Sigmoid colon (tissue), 6 donors: ENCODE measurements at regions not wholly inside any gene's neighbourhood (a gene's known extent, or its start where the extent isn't known, plus 50 kb on each side); places are given as distances from the start of the nearest gene placed in this dataset.

Experiments
- DNase-seq: peaks from one replicate; pipeline ENCODE4 v3.0.0-alpha.2; 2019
- H3K27ac ChIP-seq, 4 donors: fragments of 200-600 bp; sonication (generic); one replicate each; pipeline ENCODE4 v1.5.1; 2016 to 2019; ENCODE audit warnings: mild to moderate bottlenecking in 1 of 4
- H3K27me3 ChIP-seq, 3 donors: fragments of 200-600 bp; sonication (generic); one replicate each; pipeline ENCODE4 v1.5.1; 2019; ENCODE audit warnings: mild to moderate bottlenecking in 1 of 3
- H3K36me3 ChIP-seq, 4 donors: fragments of 200-600 bp; sonication (generic); one replicate each; pipeline ENCODE4 v1.5.1; 2016 to 2019
- H3K4me1 ChIP-seq, 4 donors: fragments of 200-600 bp; sonication (generic); one replicate each; pipeline ENCODE4 v1.5.1; 2017 to 2019
- H3K4me3 ChIP-seq, 4 donors: fragments of 200-600 bp; sonication (generic); one replicate each; pipeline ENCODE4 v1.5.1; 2017 to 2019; ENCODE audit warnings: mild to moderate bottlenecking in 2 of 4, moderate library complexity in 1 of 4
- H3K9me3 ChIP-seq, 4 donors: fragments of 200-600 bp in 3 of 4; sonication (generic) in 3 of 4; one replicate each; pipeline versions ENCODE4 v1.5.1 to v1.6.1; 2013 to 2019
- EP300 ChIP-seq, 4 donors: sonication (generic); formaldehyde crosslinking; IDR thresholded peaks; one replicate each; pipeline ENCODE4 v1.6.1; 2017; ENCODE audit warnings: antibody characterized with exemption in 4 of 4
- POLR2A ChIP-seq, 2 donors: fragments of 450-650 bp; IDR thresholded peaks; one replicate each; pipeline ENCODE4 v1.6.1; 2016; ENCODE audit warnings: antibody characterized with exemption in 2 of 2, mild to moderate bottlenecking in 2 of 2, moderate library complexity in 2 of 2
- POLR2AphosphoS5 ChIP-seq, 4 donors: sonication (generic); formaldehyde crosslinking; IDR thresholded peaks; one replicate each; pipeline ENCODE4 v1.6.1; 2017; ENCODE audit warnings: antibody characterized with exemption in 4 of 4
- WGBS, 2 donors: extraction: QIAGEN DNeasy Blood & Tissue Kit; methylation state at CpG; one replicate each; pipeline ENCODE4 v1.1.7; 2013; 5-methylcytosine and 5-hydroxymethylcytosine counted together
- intact Hi-C: fragments of 100-400 bp; cut with DNase I; formaldehyde crosslinking; loops from one replicate; pipeline ENCODE4 v1.15.1; 2023
- TF ChIP-seq, protein P1 (sequence below), 4 experiments: fragments of 450-650 bp in 3 of 4; fragments of 200-600 bp in 1 of 4; IDR thresholded peaks; one replicate each; pipeline ENCODE4 v1.5.1; 2016 to 2019; ENCODE audit warnings: antibody characterized with exemption in 4 of 4, mild to moderate bottlenecking in 3 of 4, moderate library complexity in 2 of 4
- donor health status: healthy with polysubstance abuse.
- donor health status: healthy.

DNA sequence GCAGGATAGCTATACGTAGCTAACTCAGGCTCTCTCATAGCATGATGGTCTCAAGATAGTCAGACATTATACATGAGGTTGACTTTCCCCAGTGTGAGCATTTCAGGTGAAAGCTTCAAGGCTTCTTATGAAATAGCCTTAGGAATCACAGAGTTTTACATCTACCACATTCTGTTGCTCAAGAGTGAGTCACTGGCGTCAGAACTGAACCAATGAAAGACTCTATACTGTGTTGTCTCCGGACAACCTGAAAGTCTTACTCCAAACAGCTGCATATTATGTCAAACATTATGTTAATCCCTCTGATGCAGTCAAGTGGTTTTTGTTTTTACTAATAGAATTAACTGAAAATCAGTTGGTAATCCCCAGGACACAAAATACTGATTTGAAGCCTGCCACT, 79.8 kb upstream of the TRDN start:
- H3K9me3 ChIP-seq: no peaks in the 10 kb centered on the region
- DNase-seq: no peak
- H3K4me1 ChIP-seq: no peaks in the 10 kb centered on the region
- no peak for TF ChIP-seq POLR2AphosphoS5 (IDR thresholded peaks at IDR 0.05)
- no peak for TF ChIP-seq POLR2A (IDR thresholded peaks at IDR 0.05)
- TF ChIP-seq, protein P1, sequence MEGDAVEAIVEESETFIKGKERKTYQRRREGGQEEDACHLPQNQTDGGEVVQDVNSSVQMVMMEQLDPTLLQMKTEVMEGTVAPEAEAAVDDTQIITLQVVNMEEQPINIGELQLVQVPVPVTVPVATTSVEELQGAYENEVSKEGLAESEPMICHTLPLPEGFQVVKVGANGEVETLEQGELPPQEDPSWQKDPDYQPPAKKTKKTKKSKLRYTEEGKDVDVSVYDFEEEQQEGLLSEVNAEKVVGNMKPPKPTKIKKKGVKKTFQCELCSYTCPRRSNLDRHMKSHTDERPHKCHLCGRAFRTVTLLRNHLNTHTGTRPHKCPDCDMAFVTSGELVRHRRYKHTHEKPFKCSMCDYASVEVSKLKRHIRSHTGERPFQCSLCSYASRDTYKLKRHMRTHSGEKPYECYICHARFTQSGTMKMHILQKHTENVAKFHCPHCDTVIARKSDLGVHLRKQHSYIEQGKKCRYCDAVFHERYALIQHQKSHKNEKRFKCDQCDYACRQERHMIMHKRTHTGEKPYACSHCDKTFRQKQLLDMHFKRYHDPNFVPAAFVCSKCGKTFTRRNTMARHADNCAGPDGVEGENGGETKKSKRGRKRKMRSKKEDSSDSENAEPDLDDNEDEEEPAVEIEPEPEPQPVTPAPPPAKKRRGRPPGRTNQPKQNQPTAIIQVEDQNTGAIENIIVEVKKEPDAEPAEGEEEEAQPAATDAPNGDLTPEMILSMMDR (IDR thresholded peaks at IDR 0.05): no peak
- no peak for TF ChIP-seq EP300 (IDR thresholded peaks at IDR 0.05)
- H3K36me3 ChIP-seq: no peaks in the 10 kb centered on the region
- intact Hi-C loops: no loop called here
- 72 to 84% methylated on average over 3 of the region's 3 CpGs for WGBS, 2 donors
- no peaks in the 10 kb centered on the region for H3K27me3 ChIP-seq
- H3K27ac ChIP-seq: no peak overlapping the region
- no peak overlapping the region for H3K4me3 ChIP-seq

DNA sequence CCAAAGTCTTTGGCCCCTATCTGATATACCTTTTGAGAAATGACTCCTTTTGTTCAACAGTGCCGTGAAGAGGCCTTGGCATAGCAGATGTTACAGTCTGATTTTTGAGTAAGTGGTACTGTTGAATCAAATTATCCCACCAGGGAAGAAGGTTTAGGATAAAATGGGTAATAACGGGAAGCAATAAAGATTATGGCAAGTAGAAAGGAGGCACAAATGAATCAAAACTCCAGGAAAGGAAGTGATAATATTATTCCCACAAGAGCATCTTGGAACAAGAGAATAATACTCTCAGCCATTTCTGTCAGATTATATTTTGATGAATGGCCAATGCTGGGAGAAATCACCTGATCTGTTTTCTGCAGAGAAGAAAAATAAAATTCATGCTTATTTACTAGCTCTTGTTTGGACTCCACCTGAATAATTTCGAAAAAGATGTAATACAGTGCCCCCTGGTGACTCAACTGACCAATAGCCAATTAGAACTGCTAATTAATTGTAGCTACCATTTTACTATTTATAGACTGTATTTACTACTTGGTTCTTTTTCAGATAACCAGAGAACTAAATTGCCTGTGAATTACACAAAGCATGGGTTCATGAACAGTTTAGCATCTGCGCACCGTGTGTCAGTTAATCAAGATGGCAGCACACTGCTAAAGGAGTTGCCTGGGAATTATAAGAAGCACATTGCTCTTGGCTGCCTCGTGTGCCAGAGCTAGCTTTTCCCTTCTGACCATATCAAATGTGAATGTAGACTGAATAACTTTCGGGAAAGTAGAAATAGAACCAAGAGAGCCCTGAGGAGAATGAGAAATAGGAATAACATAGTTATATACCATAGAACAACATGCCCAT, 78.5 kb upstream of the TRDN start:
- H3K36me3 ChIP-seq: no peaks in the 10 kb centered on the region
- whole genome bisulfite sequencing, 2 donors: 51 to 67% methylated on average over 7 of the region's 7 CpGs
- no peak overlapping the region for H3K27ac ChIP-seq

DNA sequence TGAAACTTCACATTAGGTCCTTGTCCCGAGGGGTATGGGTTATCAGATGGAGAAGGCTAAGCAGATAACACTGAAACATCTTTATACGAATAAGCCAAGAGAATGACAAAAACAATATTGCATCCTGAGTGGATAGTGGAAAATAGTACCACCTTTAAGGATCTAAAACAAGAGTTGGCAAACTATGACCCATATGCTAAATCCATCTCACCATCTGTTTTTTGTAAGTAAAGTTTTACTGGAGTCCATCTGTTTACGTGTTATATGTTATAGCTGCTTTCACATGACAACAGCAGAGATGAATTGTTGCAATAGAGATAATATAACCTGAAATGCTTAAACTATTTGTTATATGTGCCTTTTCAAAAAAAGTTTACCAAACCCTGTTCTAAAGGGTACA, 76.1 kb upstream of the TRDN start:
- TF ChIP-seq POLR2AphosphoS5 (IDR thresholded peaks at IDR 0.05) (no peak), POLR2A (IDR thresholded peaks at IDR 0.05) (no peak), EP300 (IDR thresholded peaks at IDR 0.05) (no peak)
- DNase-seq: no peak
- Histone ChIP-seq H3K27ac (no peak overlapping the region), H3K4me1 (no peaks in the 10 kb centered on the region), H3K27me3 (no peaks in the 10 kb centered on the region), H3K4me3 (no peak overlapping the region), H3K9me3 (no peaks in the 10 kb centered on the region), H3K36me3 (no peaks in the 10 kb centered on the region)
- 77 to 79% methylated on average over 3 of the region's 3 CpGs for WGBS, 2 donors
- intact Hi-C loops: loop anchor here (5.0 kb wide), 1 partner anchor 296 kb away; no protein-coding TSS in a partner anchor

More for the DNA sequence above, 78.5 kb upstream of the TRDN start:
- intact Hi-C loops: no loop called here
- Histone ChIP-seq H3K4me1 (no peaks in the 10 kb centered on the region), H3K27me3 (no peaks in the 10 kb centered on the region), H3K9me3 (no peaks in the 10 kb centered on the region), H3K4me3 (no peak overlapping the region)
- no peak for TF ChIP-seq POLR2AphosphoS5 (IDR thresholded peaks at IDR 0.05)
- TF ChIP-seq, protein P1 (IDR thresholded peaks at IDR 0.05): peak in 2 of 4 experiments; percentile 10 to 36
- DNase-seq: no peak

DNA sequence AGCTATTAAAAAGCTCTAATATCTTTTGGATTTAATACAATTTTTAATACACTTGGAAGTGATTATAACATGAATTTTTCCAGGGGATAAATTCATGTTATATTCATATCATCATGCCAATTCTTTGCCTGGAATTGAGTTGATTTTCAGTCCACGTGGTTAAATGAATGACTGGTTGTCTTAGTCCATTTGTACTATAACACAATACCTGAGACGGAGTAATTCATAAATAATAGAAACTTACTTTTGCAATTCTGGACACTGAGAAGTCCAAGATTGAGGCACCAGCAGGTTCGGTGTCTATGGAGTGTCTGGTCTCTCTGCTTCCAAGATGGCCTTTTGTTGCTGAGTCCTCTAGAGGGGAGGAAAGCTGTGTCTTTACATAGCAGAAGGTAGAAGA, 66.2 kb upstream of the TRDN start:
- Histone ChIP-seq H3K27ac (no peak overlapping the region), H3K9me3 (no peaks in the 10 kb centered on the region), H3K4me1 (no peaks in the 10 kb centered on the region), H3K36me3 (no peaks in the 10 kb centered on the region), H3K27me3 (no peaks in the 10 kb centered on the region), H3K4me3 (no peak overlapping the region)
- DNase-seq: no peak
- TF ChIP-seq POLR2AphosphoS5 (IDR thresholded peaks at IDR 0.05) (no peak), POLR2A (IDR thresholded peaks at IDR 0.05) (no peak), EP300 (IDR thresholded peaks at IDR 0.05) (no peak)
- TF ChIP-seq, protein P1 (IDR thresholded peaks at IDR 0.05): no peak
- intact Hi-C loops: no loop called here
- 80 to 86% methylated on average over 3 of the region's 3 CpGs for WGBS, 2 donors

DNA sequence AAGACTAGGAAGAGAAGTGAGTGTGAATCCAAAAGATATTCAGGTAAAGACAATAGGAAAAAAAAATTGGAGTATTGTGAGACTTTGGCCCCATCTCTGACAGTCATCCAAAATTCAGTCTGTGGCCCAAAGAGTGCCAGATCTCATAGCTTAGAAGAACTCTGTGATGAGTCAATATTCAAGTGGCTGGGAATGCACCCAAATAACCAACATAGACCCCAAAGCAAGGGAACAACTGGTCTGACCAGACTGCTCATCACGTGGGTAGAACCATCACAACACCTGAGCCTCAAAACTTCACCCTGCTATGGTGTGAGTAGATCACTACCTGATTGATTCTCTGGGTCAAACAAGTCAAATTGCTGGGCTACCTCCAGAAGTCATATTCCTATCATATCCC, 51.1 kb upstream of the TRDN start:
- no peak for DNase-seq
- H3K4me1 ChIP-seq: no peaks in the 10 kb centered on the region
- TF ChIP-seq, protein P1 (IDR thresholded peaks at IDR 0.05): no peak
- TF ChIP-seq EP300 (IDR thresholded peaks at IDR 0.05) (no peak), POLR2A (IDR thresholded peaks at IDR 0.05) (no peak), POLR2AphosphoS5 (IDR thresholded peaks at IDR 0.05) (no peak)

More for the DNA sequence above, 51.1 kb upstream of the TRDN start:
- intact Hi-C loops: no loop called here
- Histone ChIP-seq H3K27me3 (no peaks in the 10 kb centered on the region), H3K27ac (no peak overlapping the region), H3K9me3 (no peaks in the 10 kb centered on the region), H3K36me3 (no peaks in the 10 kb centered on the region), H3K4me3 (no peak overlapping the region)
- WGBS, 2 donors: 21 to 79% methylated on average over 1 of the region's 1 CpG
